Stimulated activated CD4-positive, alpha-beta T cell treated with anti-CD3 and anti-CD28 coated beads, TNF-alpha, amount 100 ng/mL, for 48 hours (primary cell): ENCODE measurements at regions not wholly inside any gene's neighbourhood (a gene's known extent, or its start where the extent isn't known, plus 50 kb on each side); places are given as distances from the start of the nearest gene placed in this dataset.

ENCODE experiments used
- DNase-seq, 3 donors: peaks; one replicate each; pipeline ENCODE4 v3.0.0-alpha.2; 2020; ENCODE audit warnings: low read depth in 3 of 3

GRCh38 chr13:94968757-94969086 is 256.4 kb upstream of the SOX21 start:
- no peak for DNase-seq

GRCh38 chr13:94968040-94968756 is 255.9 kb upstream of the SOX21 start:
- no peak for DNase-seq

- DNase-seq, result peak in 2 of 3 donors; percentile 4 to 7
Observed at GRCh38 chr13:94967183-94968039, 255.1 kb upstream of the SOX21 start.

GRCh38 chr13:94966422-94966955 is 254.1 kb upstream of the SOX21 start:
- no peak for DNase-seq

- no peak for DNase-seq
Observed at GRCh38 chr13:94959626-94960025, 247.3 kb upstream of the SOX21 start.

GRCh38 chr13:94956417-94957110 is 244.2 kb upstream of the SOX21 start:
- DNase-seq, result no peak

GRCh38 chr13:94952787-94953186 is 240.4 kb upstream of the SOX21 start:
- DNase-seq, result no peak

GRCh38 chr13:94950303-94950702 is 238.0 kb upstream of the SOX21 start:
- DNase-seq, result no peak

GRCh38 chr13:94947965-94948371 is 235.6 kb upstream of the SOX21 start:
- no peak for DNase-seq

- no peak for DNase-seq
Observed at GRCh38 chr13:94947392-94947791, 235.0 kb upstream of the SOX21 start.

GRCh38 chr13:94946039-94946438 is 233.7 kb upstream of the SOX21 start:
- DNase-seq, result no peak

GRCh38 chr13:94938124-94938523 is 225.8 kb upstream of the SOX21 start:
- DNase-seq, result no peak

GRCh38 chr13:94936633-94937032 is 224.3 kb upstream of the SOX21 start:
- DNase-seq, result no peak

- DNase-seq, result no peak
Observed at GRCh38 chr13:94933936-94934335, 221.6 kb upstream of the SOX21 start.

GRCh38 chr13:94933230-94933751 is 220.9 kb upstream of the SOX21 start:
- DNase-seq, result no peak

GRCh38 chr13:94928127-94928775 is 215.9 kb upstream of the SOX21 start:
- DNase-seq, result no peak

GRCh38 chr13:94925263-94925662 is 212.9 kb upstream of the SOX21 start:
- no peak for DNase-seq

GRCh38 chr13:94921181-94921580 is 208.8 kb upstream of the SOX21 start:
- no peak for DNase-seq

GRCh38 chr13:94920578-94920977 is 208.2 kb upstream of the SOX21 start:
- DNase-seq, result no peak

GRCh38 chr13:94917824-94918223 is 205.5 kb upstream of the SOX21 start:
- no peak for DNase-seq

GRCh38 chr13:94914895-94915294 is 202.6 kb upstream of the SOX21 start:
- no peak for DNase-seq

- DNase-seq, result no peak
Observed at GRCh38 chr13:94906605-94907004, 194.3 kb upstream of the SOX21 start.
